ENCODE measurements at regions not wholly inside any gene's neighbourhood (a gene's known extent, or its start where the extent isn't known, plus 50 kb on each side); places are given as distances from the start of the nearest gene placed in this dataset.

- no peak overlapping the region for H2AFZ ChIP-seq
- H3K79me2 ChIP-seq = no peaks in the 10 kb centered on the region
- no peaks in the 10 kb centered on the region for H3K9me3 ChIP-seq (ENCODE audit: low read depth)
- no peaks in the 10 kb centered on the region for H3K36me3 ChIP-seq (replicated peaks; ENCODE audit: insufficient read depth, low read depth)
- H3K27me3 ChIP-seq = no peaks in the 10 kb centered on the region
- H4K20me1 ChIP-seq (ENCODE audit: insufficient read depth, poor library complexity, severe bottlenecking) = no peaks in the 10 kb centered on the region
- H3K4me2 ChIP-seq = no peak overlapping the region
- no peak for TF ChIP-seq EZH2phosphoT487 (IDR thresholded peaks at IDR 0.05; ENCODE audit: low read depth, severe bottlenecking, unreplicated experiment)
- TF ChIP-seq EZH2 (IDR thresholded peaks at IDR 0.05; ENCODE audit: borderline replicate concordance) = no peak
- TF ChIP-seq CTCF (IDR thresholded peaks at IDR 0.05; ENCODE audit: poor library complexity) = no peak
- H3K4me3 ChIP-seq = no peak overlapping the region
- no peak overlapping the region for H3K27ac ChIP-seq
- no peaks in the 10 kb centered on the region for H3K9me2 ChIP-seq (replicated peaks; ENCODE audit: insufficient read depth)
- WGBS (ENCODE audit: low lambda C conversion rate, missing lambda C conversion rate) = 57% methylated on average over 5 of the region's 5 CpGs
- H3K4me1 ChIP-seq (ENCODE audit: insufficient read depth) = peaks cover 7% of the 10 kb centered on the region
- no peak for DNase-seq (ENCODE audit: low spot score)
Observed at GRCh38 chr1:8267307-8267706, 50.6 kb upstream of the SLC45A1 start.

- Histone ChIP-seq H3K4me3 (no peak overlapping the region), H4K20me1 (ENCODE audit: insufficient read depth, poor library complexity, severe bottlenecking) (no peaks in the 10 kb centered on the region), H3K27me3 (no peaks in the 10 kb centered on the region), H3K4me1 (ENCODE audit: insufficient read depth) (peaks cover 7% of the 10 kb centered on the region), H3K9me3 (ENCODE audit: low read depth) (no peaks in the 10 kb centered on the region), H3K9me2 (replicated peaks; ENCODE audit: insufficient read depth) (no peaks in the 10 kb centered on the region), H3K27ac (no peak overlapping the region), H3K36me3 (replicated peaks; ENCODE audit: insufficient read depth, low read depth) (no peaks in the 10 kb centered on the region), H2AFZ (no peak overlapping the region), H3K79me2 (no peaks in the 10 kb centered on the region), H3K4me2 (no peak overlapping the region)
- no peak for TF ChIP-seq EZH2 (IDR thresholded peaks at IDR 0.05; ENCODE audit: borderline replicate concordance)
- no peak for TF ChIP-seq CTCF (IDR thresholded peaks at IDR 0.05; ENCODE audit: poor library complexity)
- no peak for TF ChIP-seq EZH2phosphoT487 (IDR thresholded peaks at IDR 0.05; ENCODE audit: low read depth, severe bottlenecking, unreplicated experiment)
- WGBS (ENCODE audit: low lambda C conversion rate, missing lambda C conversion rate) = 42% methylated on average over 8 of the region's 8 CpGs
- DNase-seq (ENCODE audit: low spot score) = no peak
Observed at GRCh38 chr1:8266436-8267165, 51.3 kb upstream of the SLC45A1 start.

DNA sequence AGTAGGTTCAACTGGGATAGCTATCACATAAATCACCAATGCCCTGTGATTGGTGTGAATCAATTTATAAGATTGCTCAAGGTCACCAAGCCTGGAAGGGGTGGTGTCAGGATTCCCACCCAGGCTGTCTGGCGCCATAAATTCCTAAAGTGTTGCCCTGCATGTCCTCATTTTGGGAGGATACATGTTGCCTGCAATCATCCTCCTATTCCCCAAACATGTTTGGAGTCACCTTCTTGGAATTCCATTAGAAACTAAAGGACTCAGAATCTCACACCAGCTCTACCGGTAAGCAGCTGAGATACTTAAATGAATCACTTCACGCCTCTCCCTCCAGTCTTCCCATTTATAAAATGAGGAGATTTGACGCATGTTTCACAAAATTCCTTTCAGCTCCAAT lies 54.1 kb upstream of the SLC45A1 start:
- H3K9me2 ChIP-seq (replicated peaks; ENCODE audit: insufficient read depth) = no peaks in the 10 kb centered on the region
- no peaks in the 10 kb centered on the region for H3K9me3 ChIP-seq (ENCODE audit: low read depth)
- WGBS (ENCODE audit: low lambda C conversion rate, missing lambda C conversion rate) = 93% methylated on average over 4 of the region's 4 CpGs
- H3K4me2 ChIP-seq = no peak overlapping the region
- H3K27me3 ChIP-seq = no peaks in the 10 kb centered on the region
- no peaks in the 10 kb centered on the region for H4K20me1 ChIP-seq (ENCODE audit: insufficient read depth, poor library complexity, severe bottlenecking)
- H3K4me3 ChIP-seq = no peak overlapping the region
- H2AFZ ChIP-seq = no peak overlapping the region
- TF ChIP-seq CTCF (IDR thresholded peaks at IDR 0.05; ENCODE audit: poor library complexity) = no peak
- no peak for TF ChIP-seq EZH2phosphoT487 (IDR thresholded peaks at IDR 0.05; ENCODE audit: low read depth, severe bottlenecking, unreplicated experiment)
- H3K79me2 ChIP-seq = no peaks in the 10 kb centered on the region
- peaks cover 9% of the 10 kb centered on the region for H3K4me1 ChIP-seq (ENCODE audit: insufficient read depth)
- DNase-seq (ENCODE audit: low spot score) = no peak
- no peaks in the 10 kb centered on the region for H3K36me3 ChIP-seq (replicated peaks; ENCODE audit: insufficient read depth, low read depth)
- no peak overlapping the region for H3K27ac ChIP-seq

Measured in hepatocyte (in vitro differentiated cells).